ENCODE measurements at regions not wholly inside any gene's neighbourhood (a gene's known extent, or its start where the extent isn't known, plus 50 kb on each side); places are given as distances from the start of the nearest gene placed in this dataset.

- H3K27me3 ChIP-seq (ENCODE audit: control insufficient read depth, insufficient read depth, low read length), result no peaks in the 10 kb centered on the region
- no peak overlapping the region for H3K27ac ChIP-seq (ENCODE audit: low read length)
- H3K4me3 ChIP-seq (ENCODE audit: low read length), result no peak overlapping the region
- H3K9me3 ChIP-seq (ENCODE audit: control insufficient read depth, low read depth, low read length), result no peaks in the 10 kb centered on the region
- H3K36me3 ChIP-seq (ENCODE audit: control insufficient read depth, low read depth, low read length), result no peaks in the 10 kb centered on the region
- no peaks in the 10 kb centered on the region for H3K4me1 ChIP-seq (ENCODE audit: control insufficient read depth, low read depth, low read length)
- H3K9ac ChIP-seq (ENCODE audit: low read length), result no peak overlapping the region
These were observed 250.3 kb downstream of the TOMM20 start for GRCh38 chr1:234878288-234878687.

DNA sequence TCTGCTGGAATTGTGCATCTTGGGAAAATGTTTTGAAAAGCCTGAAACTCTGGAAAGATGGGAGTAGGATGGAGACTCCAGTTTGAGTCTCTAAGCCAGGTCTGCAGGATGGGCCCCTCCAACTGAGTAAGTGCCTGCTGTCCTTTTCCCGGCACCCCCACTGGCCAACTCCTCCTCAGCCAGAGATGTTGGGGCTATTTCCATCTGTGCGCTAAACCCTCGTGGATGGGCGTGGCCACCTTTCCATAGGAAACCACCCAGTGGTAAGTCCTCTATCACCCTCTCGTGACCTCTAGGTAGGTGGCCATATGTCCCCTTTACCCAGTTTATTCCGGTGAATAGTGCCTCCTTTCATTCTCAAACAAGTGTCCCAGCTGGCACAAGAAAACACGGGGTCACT lies 250.9 kb downstream of the TOMM20 start:
- Histone ChIP-seq H3K4me1 (ENCODE audit: control insufficient read depth, low read depth, low read length) (no peaks in the 10 kb centered on the region), H3K9me3 (ENCODE audit: control insufficient read depth, low read depth, low read length) (no peaks in the 10 kb centered on the region), H3K27ac (ENCODE audit: low read length) (no peak overlapping the region)

GRCh38 chr1:234875953-234876855 lies 252.4 kb downstream of the TOMM20 start:
- no peak overlapping the region for H3K27ac ChIP-seq (ENCODE audit: low read length)

More for the DNA sequence above, 250.9 kb downstream of the TOMM20 start:
- H3K27me3 ChIP-seq (ENCODE audit: control insufficient read depth, insufficient read depth, low read length), result no peaks in the 10 kb centered on the region
- no peak overlapping the region for H3K9ac ChIP-seq (ENCODE audit: low read length)
- no peaks in the 10 kb centered on the region for H3K36me3 ChIP-seq (ENCODE audit: control insufficient read depth, low read depth, low read length)
- H3K4me3 ChIP-seq (ENCODE audit: low read length), result no peak overlapping the region

DNA sequence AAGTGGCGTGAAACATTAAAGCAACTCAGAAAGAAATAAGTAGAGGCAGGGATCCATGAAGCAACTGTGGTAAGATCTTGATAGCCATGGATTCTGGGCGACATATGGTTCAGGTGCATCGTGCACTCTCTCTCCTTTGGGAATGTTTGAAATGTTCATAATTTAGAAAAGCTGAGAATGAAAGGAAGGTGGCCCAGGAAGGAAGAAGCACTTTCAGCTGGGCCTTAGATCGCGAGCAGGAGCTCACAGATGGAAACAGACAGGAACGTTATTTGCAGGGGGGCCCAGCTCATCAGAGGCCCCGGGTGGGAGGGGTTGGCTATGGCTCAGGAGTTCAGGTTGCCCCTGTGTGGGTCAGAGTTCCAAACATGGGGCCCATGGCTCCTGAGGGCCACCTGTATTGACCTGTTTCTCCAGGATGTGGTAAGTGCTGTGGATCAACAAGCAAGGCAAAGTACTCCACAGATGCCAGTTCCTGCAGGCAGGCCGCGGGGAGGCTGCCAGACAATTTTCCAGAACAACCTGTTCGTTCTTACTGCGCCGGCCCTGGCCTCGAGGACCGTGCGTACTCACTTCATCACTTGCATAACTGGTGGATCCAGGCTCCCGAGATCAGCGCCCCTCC lies 253.2 kb downstream of the TOMM20 start:
- Histone ChIP-seq H3K36me3 (ENCODE audit: control insufficient read depth, low read depth, low read length) (no peaks in the 10 kb centered on the region), H3K27me3 (ENCODE audit: control insufficient read depth, insufficient read depth, low read length) (no peaks in the 10 kb centered on the region), H3K9ac (ENCODE audit: low read length) (no peak overlapping the region), H3K4me1 (ENCODE audit: control insufficient read depth, low read depth, low read length) (no peaks in the 10 kb centered on the region), H3K4me3 (ENCODE audit: low read length) (no peak overlapping the region), H3K9me3 (ENCODE audit: control insufficient read depth, low read depth, low read length) (no peaks in the 10 kb centered on the region), H3K27ac (ENCODE audit: low read length) (no peak overlapping the region)

More at GRCh38 chr1:234875953-234876855, 252.4 kb downstream of the TOMM20 start:
- Histone ChIP-seq H3K4me3 (ENCODE audit: low read length) (no peak overlapping the region), H3K9me3 (ENCODE audit: control insufficient read depth, low read depth, low read length) (no peaks in the 10 kb centered on the region), H3K27me3 (ENCODE audit: control insufficient read depth, insufficient read depth, low read length) (no peaks in the 10 kb centered on the region), H3K4me1 (ENCODE audit: control insufficient read depth, low read depth, low read length) (no peaks in the 10 kb centered on the region), H3K9ac (ENCODE audit: low read length) (no peak overlapping the region), H3K36me3 (ENCODE audit: control insufficient read depth, low read depth, low read length) (no peaks in the 10 kb centered on the region)

GRCh38 chr1:234874291-234875288 lies 254.0 kb downstream of the TOMM20 start:
- no peak overlapping the region for H3K27ac ChIP-seq (ENCODE audit: low read length)
- no peak overlapping the region for H3K4me3 ChIP-seq (ENCODE audit: low read length)
- H3K4me1 ChIP-seq (ENCODE audit: control insufficient read depth, low read depth, low read length), result no peaks in the 10 kb centered on the region

GRCh38 chr1:234871710-234872271 lies 256.8 kb downstream of the TOMM20 start:
- H3K27me3 ChIP-seq (ENCODE audit: control insufficient read depth, insufficient read depth, low read length), result no peaks in the 10 kb centered on the region
- no peaks in the 10 kb centered on the region for H3K9me3 ChIP-seq (ENCODE audit: control insufficient read depth, low read depth, low read length)
- H3K9ac ChIP-seq (ENCODE audit: low read length), result no peak overlapping the region
- H3K4me3 ChIP-seq (ENCODE audit: low read length), result no peak overlapping the region
- H3K36me3 ChIP-seq (ENCODE audit: control insufficient read depth, low read depth, low read length), result no peaks in the 10 kb centered on the region
- H3K4me1 ChIP-seq (ENCODE audit: control insufficient read depth, low read depth, low read length), result no peaks in the 10 kb centered on the region
- no peak overlapping the region for H3K27ac ChIP-seq (ENCODE audit: low read length)

More at GRCh38 chr1:234874291-234875288, 254.0 kb downstream of the TOMM20 start:
- no peaks in the 10 kb centered on the region for H3K9me3 ChIP-seq (ENCODE audit: control insufficient read depth, low read depth, low read length)
- no peaks in the 10 kb centered on the region for H3K36me3 ChIP-seq (ENCODE audit: control insufficient read depth, low read depth, low read length)
- no peak overlapping the region for H3K9ac ChIP-seq (ENCODE audit: low read length)
- H3K27me3 ChIP-seq (ENCODE audit: control insufficient read depth, insufficient read depth, low read length), result no peaks in the 10 kb centered on the region

- Histone ChIP-seq H3K4me3 (ENCODE audit: low read length) (no peak overlapping the region), H3K9me3 (ENCODE audit: control insufficient read depth, low read depth, low read length) (no peaks in the 10 kb centered on the region), H3K9ac (ENCODE audit: low read length) (no peak overlapping the region), H3K4me1 (ENCODE audit: control insufficient read depth, low read depth, low read length) (no peaks in the 10 kb centered on the region), H3K27me3 (ENCODE audit: control insufficient read depth, insufficient read depth, low read length) (no peaks in the 10 kb centered on the region), H3K27ac (ENCODE audit: low read length) (no peak overlapping the region), H3K36me3 (ENCODE audit: control insufficient read depth, low read depth, low read length) (no peaks in the 10 kb centered on the region)
These were observed 257.5 kb downstream of the TOMM20 start for GRCh38 chr1:234871039-234871709.

GRCh38 chr1:234870020-234870981 lies 258.3 kb downstream of the TOMM20 start:
- H3K36me3 ChIP-seq (ENCODE audit: control insufficient read depth, low read depth, low read length), result no peaks in the 10 kb centered on the region
- H3K27me3 ChIP-seq (ENCODE audit: control insufficient read depth, insufficient read depth, low read length), result no peaks in the 10 kb centered on the region
- no peaks in the 10 kb centered on the region for H3K9me3 ChIP-seq (ENCODE audit: control insufficient read depth, low read depth, low read length)
- no peak overlapping the region for H3K27ac ChIP-seq (ENCODE audit: low read length)
- H3K9ac ChIP-seq (ENCODE audit: low read length), result no peak overlapping the region
- no peaks in the 10 kb centered on the region for H3K4me1 ChIP-seq (ENCODE audit: control insufficient read depth, low read depth, low read length)
- H3K4me3 ChIP-seq (ENCODE audit: low read length), result no peak overlapping the region

- Histone ChIP-seq H3K27ac (ENCODE audit: low read length) (no peak overlapping the region), H3K27me3 (ENCODE audit: control insufficient read depth, insufficient read depth, low read length) (no peaks in the 10 kb centered on the region), H3K9ac (ENCODE audit: low read length) (no peak overlapping the region)
These were observed 259.2 kb downstream of the TOMM20 start for GRCh38 chr1:234869182-234870019.

More at GRCh38 chr1:234869182-234870019, 259.2 kb downstream of the TOMM20 start:
- Histone ChIP-seq H3K9me3 (ENCODE audit: control insufficient read depth, low read depth, low read length) (no peaks in the 10 kb centered on the region), H3K4me3 (ENCODE audit: low read length) (no peak overlapping the region), H3K4me1 (ENCODE audit: control insufficient read depth, low read depth, low read length) (no peaks in the 10 kb centered on the region), H3K36me3 (ENCODE audit: control insufficient read depth, low read depth, low read length) (no peaks in the 10 kb centered on the region)

Measured in iPS-18a (cell line).